Suprapubic skin (tissue), 4 donors: ENCODE measurements at regions not wholly inside any gene's neighbourhood (a gene's known extent, or its start where the extent isn't known, plus 50 kb on each side); places are given as distances from the start of the nearest gene placed in this dataset.

ENCODE experiments used
- DNase-seq, 2 donors: peaks; one replicate each; pipeline ENCODE4 v3.0.0-alpha.2; 2019; ENCODE audit warnings: low spot score in 2 of 2
- H3K27ac ChIP-seq: fragments of 200-600 bp; sonication (generic); one replicate; pipeline ENCODE4 v1.5.1; 2019
- H3K27me3 ChIP-seq: fragments of 200-600 bp; sonication (generic); one replicate; pipeline ENCODE4 v1.5.1; 2019
- H3K36me3 ChIP-seq: fragments of 200-600 bp; sonication (generic); one replicate; pipeline ENCODE4 v1.5.1; 2019
- H3K4me1 ChIP-seq: fragments of 200-600 bp; sonication (generic); one replicate; pipeline ENCODE4 v1.5.1; 2019
- H3K4me3 ChIP-seq: fragments of 200-600 bp; sonication (generic); one replicate; pipeline ENCODE4 v1.5.1; 2019; ENCODE audit warnings: mild to moderate bottlenecking
- H3K9me3 ChIP-seq: fragments of 200-600 bp; sonication (generic); one replicate; pipeline ENCODE4 v1.5.1; 2019
- CTCF ChIP-seq, 2 donors: fragments of 200-600 bp in 1 of 2; fragments of 450-650 bp in 1 of 2; sonication (generic) in 1 of 2; IDR thresholded peaks; one replicate each; pipeline ENCODE4 v1.5.1; 2016 to 2019; ENCODE audit warnings: antibody characterized with exemption in 2 of 2, mild to moderate bottlenecking in 1 of 2, moderate library complexity in 1 of 2
- EP300 ChIP-seq: sonication (generic); formaldehyde crosslinking; IDR thresholded peaks from one replicate; pipeline ENCODE4 v1.6.1; 2017; ENCODE audit warnings: antibody characterized with exemption
- POLR2A ChIP-seq, 2 donors: fragments of 450-650 bp; IDR thresholded peaks; one replicate each; pipeline ENCODE4 v1.6.1; 2017; ENCODE audit warnings: antibody characterized with exemption in 2 of 2, mild to moderate bottlenecking in 2 of 2, moderate library complexity in 2 of 2
- POLR2AphosphoS5 ChIP-seq, 3 donors: sonication (generic); formaldehyde crosslinking; IDR thresholded peaks; one replicate each; pipeline ENCODE4 v1.6.1; 2017; ENCODE audit warnings: antibody characterized with exemption in 3 of 3
- WGBS: methylation state at CpG from one replicate; pipeline ENCODE4 v1.1.5; 2018; 5-methylcytosine and 5-hydroxymethylcytosine counted together

GRCh38 chr1:186577216-186577615, 103.0 kb downstream of the PTGS2 start:
- Histone ChIP-seq H3K27ac (no peak overlapping the region), H3K27me3 (no peaks in the 10 kb centered on the region), H3K9me3 (no peaks in the 10 kb centered on the region), H3K36me3 (no peaks in the 10 kb centered on the region), H3K4me3 (no peak overlapping the region), H3K4me1 (no peaks in the 10 kb centered on the region)
- DNase-seq = no peak
- WGBS = 62% methylated on average over 2 of the region's 2 CpGs
- no peak for TF ChIP-seq EP300
- TF ChIP-seq POLR2A (IDR thresholded peaks at IDR 0.05) = no peak

GRCh38 chr1:186575348-186575747, 104.9 kb downstream of the PTGS2 start:
- no peaks in the 10 kb centered on the region for H3K4me1 ChIP-seq
- no peak for DNase-seq
- H3K27ac ChIP-seq = no peak overlapping the region
- no peaks in the 10 kb centered on the region for H3K36me3 ChIP-seq
- no peak overlapping the region for H3K4me3 ChIP-seq
- H3K9me3 ChIP-seq = no peaks in the 10 kb centered on the region
- no peak for TF ChIP-seq CTCF (IDR thresholded peaks at IDR 0.05)
- TF ChIP-seq POLR2A (IDR thresholded peaks at IDR 0.05) = no peak
- TF ChIP-seq EP300 = no peak
- TF ChIP-seq POLR2AphosphoS5 (IDR thresholded peaks at IDR 0.05) = no peak
- no peaks in the 10 kb centered on the region for H3K27me3 ChIP-seq

GRCh38 chr1:186574926-186575325, 105.3 kb downstream of the PTGS2 start:
- H3K9me3 ChIP-seq = no peaks in the 10 kb centered on the region
- DNase-seq = no peak
- 90% methylated on average over 1 of the region's 1 CpG for whole genome bisulfite sequencing
- no peaks in the 10 kb centered on the region for H3K36me3 ChIP-seq
- TF ChIP-seq POLR2AphosphoS5 (IDR thresholded peaks at IDR 0.05) (no peak), EP300 (no peak), POLR2A (IDR thresholded peaks at IDR 0.05) (no peak), CTCF (IDR thresholded peaks at IDR 0.05) (no peak)
- H3K27me3 ChIP-seq = no peaks in the 10 kb centered on the region
- no peak overlapping the region for H3K4me3 ChIP-seq
- H3K27ac ChIP-seq = no peak overlapping the region
- no peaks in the 10 kb centered on the region for H3K4me1 ChIP-seq

- Histone ChIP-seq H3K27me3 (no peaks in the 10 kb centered on the region), H3K36me3 (no peaks in the 10 kb centered on the region), H3K9me3 (no peaks in the 10 kb centered on the region), H3K27ac (no peak overlapping the region), H3K4me1 (no peaks in the 10 kb centered on the region), H3K4me3 (no peak overlapping the region)
- TF ChIP-seq POLR2A (IDR thresholded peaks at IDR 0.05) (no peak), CTCF (IDR thresholded peaks at IDR 0.05) (no peak), EP300 (no peak)
- DNase-seq = no peak
- 94% methylated on average over 3 of the region's 3 CpGs for WGBS
These were observed 107.7 kb downstream of the PTGS2 start for GRCh38 chr1:186572509-186572908.

GRCh38 chr1:186571771-186572170, 108.5 kb downstream of the PTGS2 start:
- no peaks in the 10 kb centered on the region for H3K36me3 ChIP-seq
- H3K27ac ChIP-seq = no peak overlapping the region
- H3K4me1 ChIP-seq = no peaks in the 10 kb centered on the region
- H3K27me3 ChIP-seq = no peaks in the 10 kb centered on the region
- no peak for TF ChIP-seq POLR2AphosphoS5 (IDR thresholded peaks at IDR 0.05)
- no peak for TF ChIP-seq POLR2A (IDR thresholded peaks at IDR 0.05)
- TF ChIP-seq EP300 = no peak
- no peak for TF ChIP-seq CTCF (IDR thresholded peaks at IDR 0.05)
- no peak for DNase-seq
- no peak overlapping the region for H3K4me3 ChIP-seq
- no peaks in the 10 kb centered on the region for H3K9me3 ChIP-seq

- Histone ChIP-seq H3K4me1 (no peaks in the 10 kb centered on the region), H3K9me3 (no peaks in the 10 kb centered on the region), H3K27ac (no peak overlapping the region), H3K27me3 (no peaks in the 10 kb centered on the region), H3K36me3 (no peaks in the 10 kb centered on the region), H3K4me3 (no peak overlapping the region)
- no peak for TF ChIP-seq EP300
- TF ChIP-seq CTCF (IDR thresholded peaks at IDR 0.05) = no peak
- TF ChIP-seq POLR2AphosphoS5 (IDR thresholded peaks at IDR 0.05) = no peak
- no peak for TF ChIP-seq POLR2A (IDR thresholded peaks at IDR 0.05)
- DNase-seq = no peak
These were observed 108.9 kb upstream of the PDC start for GRCh38 chr1:186569856-186570255.
